Memory B cell (primary cell): ENCODE measurements at regions not wholly inside any gene's neighbourhood (a gene's known extent, or its start where the extent isn't known, plus 50 kb on each side); places are given as distances from the start of the nearest gene placed in this dataset.
"Not testable (repeated sequence)": the region's sequence is repeated elsewhere in the genome, so short reads cannot be mapped to it uniquely, and the experiment has no call there.

Experiments used
- ATAC-seq: fragments of 150-1000 bp; cut with Tn5 transposase; 2 replicates; pipeline ENCODE4 v1.10.0; 2021; ENCODE audit warnings: low read depth, mild to moderate bottlenecking, moderate library complexity
- DNase-seq, 2 donors: peaks; one replicate each; pipeline ENCODE4 v3.0.0; 2022; ENCODE audit warnings: low spot score in 2 of 2
- H3K27ac Mint-ChIP-seq: one replicate; pipeline ENCODE4 v1.8.0; 2022; ENCODE audit warnings: mild to moderate bottlenecking, moderate library complexity, mixed read lengths
- H3K27me3 Mint-ChIP-seq: one replicate; pipeline ENCODE4 v1.8.0; 2022; ENCODE audit warnings: mixed read lengths
- H3K36me3 Mint-ChIP-seq: one replicate; pipeline ENCODE4 v1.8.0; 2022; ENCODE audit warnings: mild to moderate bottlenecking, mixed read lengths
- H3K4me1 Mint-ChIP-seq: one replicate; pipeline ENCODE4 v1.8.0; 2022; ENCODE audit warnings: mixed read lengths
- H3K4me3 Mint-ChIP-seq: one replicate; pipeline ENCODE4 v1.8.0; 2022; ENCODE audit warnings: mild to moderate bottlenecking, moderate library complexity, mixed read lengths
- H3K9me3 Mint-ChIP-seq: one replicate; pipeline ENCODE4 v1.8.0; 2022; ENCODE audit warnings: mixed read lengths

GRCh38 chr4:151583157-151583914, 174.4 kb downstream of the FHIP1A start:
- no peak overlapping the region for H3K27ac Mint-ChIP-seq
- no peak overlapping the region for H3K4me3 Mint-ChIP-seq
- ATAC-seq (no peak), DNase-seq (no peak)
- H3K9me3 Mint-ChIP-seq: no peaks in the 10 kb centered on the region
- no peaks in the 10 kb centered on the region for H3K4me1 Mint-ChIP-seq
- H3K27me3 Mint-ChIP-seq: peaks cover 5% of the 10 kb centered on the region
- H3K36me3 Mint-ChIP-seq: no peaks in the 10 kb centered on the region

GRCh38 chr4:151584101-151584500, 175.1 kb downstream of the FHIP1A start:
- no peaks in the 10 kb centered on the region for H3K36me3 Mint-ChIP-seq
- peaks cover 5% of the 10 kb centered on the region for H3K27me3 Mint-ChIP-seq
- H3K27ac Mint-ChIP-seq: no peak overlapping the region
- H3K4me3 Mint-ChIP-seq: no peak overlapping the region
- ATAC-seq (no peak), DNase-seq (no peak)
- no peaks in the 10 kb centered on the region for H3K4me1 Mint-ChIP-seq
- H3K9me3 Mint-ChIP-seq: no peaks in the 10 kb centered on the region

GRCh38 chr4:151595629-151596028, 165.2 kb downstream of the GATB start:
- not testable (repeated sequence) for H3K9me3 Mint-ChIP-seq, H3K36me3 Mint-ChIP-seq, H3K27ac Mint-ChIP-seq, DNase-seq, H3K4me1 Mint-ChIP-seq, H3K4me3 Mint-ChIP-seq, ATAC-seq, H3K27me3 Mint-ChIP-seq

- ATAC-seq, H3K4me3 Mint-ChIP-seq, H3K36me3 Mint-ChIP-seq, H3K27me3 Mint-ChIP-seq, DNase-seq, H3K4me1 Mint-ChIP-seq, H3K9me3 Mint-ChIP-seq, H3K27ac Mint-ChIP-seq: not testable (repeated sequence)
These were observed 163.1 kb downstream of the GATB start for GRCh38 chr4:151597691-151598090.

GRCh38 chr4:151599863-151600262, 160.9 kb downstream of the GATB start:
- no peaks in the 10 kb centered on the region for H3K4me1 Mint-ChIP-seq
- H3K36me3 Mint-ChIP-seq: no peaks in the 10 kb centered on the region
- no peak overlapping the region for H3K4me3 Mint-ChIP-seq
- H3K9me3 Mint-ChIP-seq: no peaks in the 10 kb centered on the region
- peaks cover 4% of the 10 kb centered on the region for H3K27me3 Mint-ChIP-seq
- ATAC-seq (no peak), DNase-seq (no peak)
- no peak overlapping the region for H3K27ac Mint-ChIP-seq

GRCh38 chr4:151600432-151600831, 160.4 kb downstream of the GATB start:
- Mint-ChIP-seq H3K36me3 (no peaks in the 10 kb centered on the region), H3K4me3 (no peak overlapping the region), H3K27me3 (peaks cover 4% of the 10 kb centered on the region), H3K4me1 (no peaks in the 10 kb centered on the region), H3K27ac (no peak overlapping the region), H3K9me3 (no peaks in the 10 kb centered on the region)
- no peak for DNase-seq
- no peak for ATAC-seq

DNA sequence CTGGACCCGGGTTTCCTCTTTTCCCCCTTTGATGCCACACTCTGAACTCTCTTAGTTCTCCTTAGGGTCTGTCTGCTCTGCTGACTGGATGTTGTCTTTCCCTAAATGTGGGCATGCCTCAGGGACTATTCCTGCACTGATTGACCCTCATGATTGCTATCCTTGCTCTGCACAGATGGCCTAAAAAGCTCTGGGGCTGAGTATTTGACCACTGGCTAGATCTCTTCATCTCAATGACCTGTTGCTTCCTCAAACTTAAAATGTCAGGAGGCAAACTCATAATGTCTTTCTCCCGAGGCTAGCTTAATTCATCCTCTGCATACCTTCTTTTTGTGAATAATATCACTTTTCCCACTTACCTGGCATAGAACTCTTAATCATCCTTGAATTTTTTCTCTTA, 157.4 kb downstream of the GATB start:
- peaks cover 5% of the 10 kb centered on the region for H3K27me3 Mint-ChIP-seq
- H3K9me3 Mint-ChIP-seq: no peaks in the 10 kb centered on the region
- H3K36me3 Mint-ChIP-seq: no peaks in the 10 kb centered on the region
- H3K4me1 Mint-ChIP-seq: no peaks in the 10 kb centered on the region
- H3K4me3 Mint-ChIP-seq: no peak overlapping the region
- no peak overlapping the region for H3K27ac Mint-ChIP-seq
- ATAC-seq (no peak), DNase-seq (no peak)

DNA sequence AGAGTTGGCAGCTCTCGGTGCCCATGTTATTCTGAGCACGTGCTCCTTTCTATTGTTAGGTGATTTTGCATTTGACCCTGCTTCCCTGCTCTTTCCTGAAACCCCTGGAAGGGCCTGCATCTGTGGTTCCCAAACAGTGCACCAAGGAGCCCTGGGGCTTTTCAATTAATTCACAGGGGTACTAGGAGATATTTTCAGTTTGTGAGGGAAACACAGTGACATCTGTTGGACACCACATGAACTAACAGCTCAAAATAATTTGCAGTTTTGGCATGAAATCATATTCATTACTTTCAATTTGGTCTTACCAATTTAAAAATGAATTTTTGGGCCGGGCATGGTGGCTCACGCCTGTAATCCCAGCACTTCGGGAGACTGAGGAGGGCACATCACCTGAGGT, 156.6 kb downstream of the GATB start:
- Mint-ChIP-seq H3K27me3 (peaks cover 5% of the 10 kb centered on the region), H3K27ac (no peak overlapping the region), H3K4me3 (no peak overlapping the region), H3K36me3 (no peaks in the 10 kb centered on the region), H3K9me3 (no peaks in the 10 kb centered on the region), H3K4me1 (no peaks in the 10 kb centered on the region)
- no peak for DNase-seq
- no peak for ATAC-seq

- Mint-ChIP-seq H3K27me3 (peaks cover 5% of the 10 kb centered on the region), H3K27ac (no peak overlapping the region), H3K36me3 (no peaks in the 10 kb centered on the region), H3K9me3 (no peaks in the 10 kb centered on the region), H3K4me3 (no peak overlapping the region), H3K4me1 (no peaks in the 10 kb centered on the region)
- ATAC-seq (no peak), DNase-seq (no peak)
These were observed 155.6 kb downstream of the GATB start for GRCh38 chr4:151605215-151605614.

GRCh38 chr4:151606061-151606460, 154.7 kb downstream of the GATB start:
- H3K4me1 Mint-ChIP-seq: no peaks in the 10 kb centered on the region
- ATAC-seq (no peak), DNase-seq (no peak)
- peaks cover 9% of the 10 kb centered on the region for H3K27me3 Mint-ChIP-seq
- H3K4me3 Mint-ChIP-seq: no peak overlapping the region
- H3K27ac Mint-ChIP-seq: no peak overlapping the region
- no peaks in the 10 kb centered on the region for H3K9me3 Mint-ChIP-seq
- H3K36me3 Mint-ChIP-seq: no peaks in the 10 kb centered on the region

GRCh38 chr4:151610229-151610628, 150.6 kb downstream of the GATB start:
- Mint-ChIP-seq H3K4me1 (no peaks in the 10 kb centered on the region), H3K9me3 (no peaks in the 10 kb centered on the region), H3K27ac (no peak overlapping the region), H3K27me3 (peaks cover 6% of the 10 kb centered on the region), H3K4me3 (no peak overlapping the region), H3K36me3 (no peaks in the 10 kb centered on the region)
- DNase-seq: no peak
- ATAC-seq: no peak

- no peaks in the 10 kb centered on the region for H3K9me3 Mint-ChIP-seq
- peaks cover 5% of the 10 kb centered on the region for H3K27me3 Mint-ChIP-seq
- H3K36me3 Mint-ChIP-seq: no peaks in the 10 kb centered on the region
These were observed 148.8 kb downstream of the GATB start for GRCh38 chr4:151611960-151612359.

DNA sequence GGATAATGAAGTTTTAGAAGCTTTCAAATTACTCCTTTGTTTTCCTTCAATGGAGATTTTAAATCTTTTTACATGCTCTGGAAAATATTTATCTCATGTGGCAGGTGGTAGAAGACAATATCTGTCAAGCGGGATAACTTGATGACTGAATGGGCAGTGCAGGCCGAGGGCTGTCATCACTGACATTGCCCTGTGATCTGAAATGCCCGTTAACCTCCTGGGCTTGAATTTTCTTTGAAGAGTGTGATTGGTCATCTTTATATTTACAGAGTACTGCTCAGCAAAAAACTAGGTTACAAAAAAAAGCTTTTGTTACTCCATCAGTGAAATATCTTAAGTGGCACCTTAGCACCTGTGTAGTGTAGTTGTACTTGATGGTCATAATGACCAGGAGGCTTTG, 147.5 kb downstream of the GATB start:
- Mint-ChIP-seq H3K4me3 (no peak overlapping the region), H3K36me3 (no peaks in the 10 kb centered on the region), H3K27me3 (peaks cover 5% of the 10 kb centered on the region), H3K27ac (no peak overlapping the region), H3K9me3 (no peaks in the 10 kb centered on the region), H3K4me1 (no peaks in the 10 kb centered on the region)
- ATAC-seq: no peak
- no peak for DNase-seq

More at GRCh38 chr4:151611960-151612359, 148.8 kb downstream of the GATB start:
- Mint-ChIP-seq H3K4me3 (no peak overlapping the region), H3K27ac (no peak overlapping the region), H3K4me1 (no peaks in the 10 kb centered on the region)
- DNase-seq: no peak
- ATAC-seq: no peak

DNA sequence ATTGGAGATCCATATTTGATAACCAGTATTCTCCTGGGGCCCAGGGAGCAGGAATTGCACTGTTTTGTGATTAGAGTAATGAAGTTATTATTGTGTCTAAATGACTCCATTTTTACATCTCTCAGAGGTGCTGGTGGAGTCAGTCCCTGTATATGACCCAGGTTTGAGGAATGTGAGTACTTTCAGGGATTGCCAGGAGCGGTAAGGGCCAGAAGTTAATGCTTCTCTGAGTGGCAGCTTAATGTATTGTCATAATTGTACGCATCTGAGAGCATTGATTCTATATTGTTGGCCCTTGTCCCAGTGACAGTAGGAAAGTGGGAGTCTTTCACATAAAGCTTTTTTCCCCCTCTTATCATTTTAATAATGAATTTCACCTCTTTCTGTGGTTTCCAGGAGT, 146.2 kb downstream of the GATB start:
- no peak for ATAC-seq
- Mint-ChIP-seq H3K36me3 (no peaks in the 10 kb centered on the region), H3K4me3 (no peak overlapping the region), H3K27me3 (peaks cover 5% of the 10 kb centered on the region), H3K27ac (no peak overlapping the region), H3K4me1 (no peaks in the 10 kb centered on the region), H3K9me3 (no peaks in the 10 kb centered on the region)
- DNase-seq: no peak

DNA sequence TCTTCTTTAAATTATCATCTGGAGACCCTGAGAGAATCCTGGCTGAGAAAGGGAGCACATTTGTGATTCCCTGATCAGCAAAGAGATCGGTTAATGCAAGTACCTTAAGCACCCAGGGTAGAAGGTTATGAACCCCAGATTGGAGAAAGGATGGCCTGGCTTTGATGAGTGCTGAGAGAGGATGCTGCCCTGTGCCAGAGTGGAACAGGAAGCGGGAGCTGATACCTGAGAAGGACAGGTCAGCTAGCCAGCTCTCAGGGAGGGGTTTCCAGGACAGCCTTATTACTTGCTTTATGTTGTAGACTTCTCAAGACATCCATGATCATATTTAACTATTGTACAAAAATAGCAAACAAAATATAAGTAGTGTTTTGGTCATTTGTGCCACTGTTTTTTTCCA, 141.9 kb downstream of the GATB start:
- H3K9me3 Mint-ChIP-seq: no peaks in the 10 kb centered on the region
- no peaks in the 10 kb centered on the region for H3K36me3 Mint-ChIP-seq
- DNase-seq (no peak), ATAC-seq (no peak)
- H3K4me1 Mint-ChIP-seq: no peaks in the 10 kb centered on the region
- H3K27ac Mint-ChIP-seq: no peak overlapping the region
- peaks cover 2% of the 10 kb centered on the region for H3K27me3 Mint-ChIP-seq
- no peak overlapping the region for H3K4me3 Mint-ChIP-seq
